ENCODE measurements at regions not wholly inside any gene's neighbourhood (a gene's known extent, or its start where the extent isn't known, plus 50 kb on each side); places are given as distances from the start of the nearest gene placed in this dataset.

- TF ChIP-seq GATA1 (IDR thresholded peaks at IDR 0.05; ENCODE audit: low read depth, low read length) (no peak), POLR2A (IDR thresholded peaks at IDR 0.05; ENCODE audit: low read length) (no peak)
Measured at GRCh38 chr1:55276671-55277376, 61.7 kb upstream of the USP24 start.

Measured in erythroblast (primary cell).